ENCODE measurements at regions not wholly inside any gene's neighbourhood (a gene's known extent, or its start where the extent isn't known, plus 50 kb on each side); places are given as distances from the start of the nearest gene placed in this dataset.

- no peaks in the 10 kb centered on the region for H3K27me3 ChIP-seq (ENCODE audit: insufficient read depth)
- H2AFZ ChIP-seq = no peak overlapping the region
- H3K4me3 Mint-ChIP-seq = no peak overlapping the region
- no peak overlapping the region for H3K27ac ChIP-seq (ENCODE audit: low read depth)
- H3K4me1 Mint-ChIP-seq = no peaks in the 10 kb centered on the region
- TF ChIP-seq POLR2AphosphoS5 (IDR thresholded peaks at IDR 0.05; ENCODE audit: low read depth) (no peak), STAT1 (IDR thresholded peaks at IDR 0.05; ENCODE audit: unreplicated experiment) (no peak), ETS1 (IDR thresholded peaks at IDR 0.05) (no peak), EZH2phosphoT487 (IDR thresholded peaks at IDR 0.05; ENCODE audit: unreplicated experiment) (no peak), CTCF (conservative IDR thresholded peaks at IDR 0.05; ENCODE audit: low read depth in 2 of 2) (no peak), NANOG (IDR thresholded peaks at IDR 0.05; ENCODE audit: borderline replicate concordance) (no peak), CREB1 (CRISPR knock-in tag; IDR thresholded peaks at IDR 0.05; ENCODE audit: low read depth) (no peak), EZH2 (IDR thresholded peaks at IDR 0.05; ENCODE audit: low read depth, unreplicated experiment) (no peak), ZNF462 (CRISPR knock-in tag; IDR thresholded peaks at IDR 0.05) (no peak), REST (IDR thresholded peaks at IDR 0.05; ENCODE audit: unreplicated experiment) (no peak), ZNF331 (CRISPR knock-in tag; IDR thresholded peaks at IDR 0.05; ENCODE audit: low read depth) (no peak), ZNF114 (CRISPR knock-in tag; IDR thresholded peaks at IDR 0.05) (no peak), JUNB (IDR thresholded peaks at IDR 0.05; ENCODE audit: unreplicated experiment) (no peak)
- no peaks in the 10 kb centered on the region for H3K9me2 ChIP-seq (ENCODE audit: insufficient read depth)
- H3K36me3 Mint-ChIP-seq (ENCODE audit: low read depth) = no peaks in the 10 kb centered on the region
- no peaks in the 10 kb centered on the region for H3K4me1 ChIP-seq (ENCODE audit: insufficient read depth)
- H3K27me3 Mint-ChIP-seq (ENCODE audit: insufficient read depth, low read depth, poor library complexity) = no peaks in the 10 kb centered on the region
- no peak overlapping the region for H3K27ac Mint-ChIP-seq
- no peaks in the 10 kb centered on the region for H4K20me1 ChIP-seq (replicated peaks; ENCODE audit: insufficient read depth)
- H3K79me2 ChIP-seq (replicated peaks; ENCODE audit: insufficient read depth) = no peaks in the 10 kb centered on the region
- no peaks in the 10 kb centered on the region for H3K36me3 ChIP-seq (ENCODE audit: insufficient read depth)
- H3K4me3 ChIP-seq = no peak overlapping the region
- DNase-seq (ENCODE audit: low spot score) (no peak), ATAC-seq (no peak)
- H3K9me3 Mint-ChIP-seq = peaks cover 2% of the 10 kb centered on the region; the same call in 1 of the 3 replicates
- H3F3A ChIP-seq (replicated peaks; ENCODE audit: low read depth) = no peaks in the 10 kb centered on the region
- H3K4me2 ChIP-seq = no peak overlapping the region
Observed at GRCh38 chr2:67510745-67511144, 113.6 kb downstream of the ETAA1 start.
